Hepatocyte (in vitro differentiated cells): ENCODE measurements at regions not wholly inside any gene's neighbourhood (a gene's known extent, or its start where the extent isn't known, plus 50 kb on each side); places are given as distances from the start of the nearest gene placed in this dataset.
"Not testable (repeated sequence)": the region's sequence is repeated elsewhere in the genome, so short reads cannot be mapped to it uniquely, and the experiment has no call there.

Experiments
- DNase-seq: peaks from one replicate; pipeline ENCODE4 v3.0.0-alpha.2; 2016; ENCODE audit warnings: low spot score
- H2AFZ ChIP-seq: fragments of 200-600 bp; sonication (generic); 2 replicates; pipeline ENCODE4 v1.6.0; 2016; ENCODE audit warnings: antibody characterized with exemption, mild to moderate bottlenecking
- H3K27ac ChIP-seq: fragments of 200-600 bp; sonication (generic); 2 replicates; pipeline ENCODE4 v1.5.1; 2016; ENCODE audit warnings: mild to moderate bottlenecking
- H3K27me3 ChIP-seq: fragments of 200-600 bp; sonication (generic); 2 replicates; pipeline ENCODE4 v1.6.1; 2016
- H3K36me3 ChIP-seq: fragments of 200-600 bp; sonication (generic); replicated peaks from 2 replicates; pipeline ENCODE4 v1.5.1; 2016; ENCODE audit warnings: low read depth; ENCODE audit not compliant: insufficient read depth
- H3K4me1 ChIP-seq: fragments of 200-600 bp; sonication (generic); 2 replicates; pipeline ENCODE4 v1.5.1; 2016; ENCODE audit warnings: mild to moderate bottlenecking, moderate library complexity; ENCODE audit not compliant: insufficient read depth
- H3K4me2 ChIP-seq: fragments of 200-600 bp; sonication (generic); 2 replicates; pipeline ENCODE4 v1.6.0; 2016
- H3K4me3 ChIP-seq: fragments of 200-600 bp; sonication (generic); 2 replicates; pipeline ENCODE4 v1.5.1; 2016; ENCODE audit warnings: mild to moderate bottlenecking
- H3K79me2 ChIP-seq: fragments of 200-600 bp; sonication (generic); 2 replicates; pipeline ENCODE4 v1.6.0; 2017; ENCODE audit warnings: mild to moderate bottlenecking
- H3K9me2 ChIP-seq: fragments of 200-600 bp; sonication (generic); replicated peaks from 2 replicates; pipeline ENCODE4 v1.6.0; 2017; ENCODE audit warnings: mild to moderate bottlenecking; ENCODE audit not compliant: insufficient read depth
- H3K9me3 ChIP-seq: fragments of 200-600 bp; sonication (generic); 2 replicates; pipeline ENCODE4 v1.5.1; 2016; ENCODE audit warnings: low read depth, mild to moderate bottlenecking
- H4K20me1 ChIP-seq: fragments of 200-600 bp; sonication (generic); 2 replicates; pipeline ENCODE4 v1.6.0; 2016; ENCODE audit warnings: mild to moderate bottlenecking; ENCODE audit not compliant: insufficient read depth, poor library complexity, severe bottlenecking
- EZH2 ChIP-seq: fragments of 200-600 bp; sonication (generic); IDR thresholded peaks from 2 replicates; pipeline ENCODE4 v1.6.1; 2016; ENCODE audit warnings: antibody characterized with exemption, mild to moderate bottlenecking, borderline replicate concordance
- EZH2phosphoT487 ChIP-seq: fragments of 200-600 bp; sonication (generic); IDR thresholded peaks from one replicate; pipeline ENCODE4 v1.6.1; 2018; ENCODE audit warnings: antibody characterized with exemption, mild to moderate bottlenecking, low read depth, moderate library complexity; ENCODE audit not compliant: unreplicated experiment, severe bottlenecking
- WGBS: methylation state at CpG from one replicate; pipeline ENCODE4 v1.1.6; 2016; ENCODE audit warnings: low lambda C conversion rate; ENCODE audit errors: missing lambda C conversion rate; 5-methylcytosine and 5-hydroxymethylcytosine counted together
- TF ChIP-seq, protein P1 (sequence below): fragments of 200-600 bp; sonication (generic); IDR thresholded peaks from 2 replicates; pipeline ENCODE4 v1.5.1; 2016; ENCODE audit warnings: antibody characterized with exemption, mild to moderate bottlenecking; ENCODE audit not compliant: poor library complexity

DNA sequence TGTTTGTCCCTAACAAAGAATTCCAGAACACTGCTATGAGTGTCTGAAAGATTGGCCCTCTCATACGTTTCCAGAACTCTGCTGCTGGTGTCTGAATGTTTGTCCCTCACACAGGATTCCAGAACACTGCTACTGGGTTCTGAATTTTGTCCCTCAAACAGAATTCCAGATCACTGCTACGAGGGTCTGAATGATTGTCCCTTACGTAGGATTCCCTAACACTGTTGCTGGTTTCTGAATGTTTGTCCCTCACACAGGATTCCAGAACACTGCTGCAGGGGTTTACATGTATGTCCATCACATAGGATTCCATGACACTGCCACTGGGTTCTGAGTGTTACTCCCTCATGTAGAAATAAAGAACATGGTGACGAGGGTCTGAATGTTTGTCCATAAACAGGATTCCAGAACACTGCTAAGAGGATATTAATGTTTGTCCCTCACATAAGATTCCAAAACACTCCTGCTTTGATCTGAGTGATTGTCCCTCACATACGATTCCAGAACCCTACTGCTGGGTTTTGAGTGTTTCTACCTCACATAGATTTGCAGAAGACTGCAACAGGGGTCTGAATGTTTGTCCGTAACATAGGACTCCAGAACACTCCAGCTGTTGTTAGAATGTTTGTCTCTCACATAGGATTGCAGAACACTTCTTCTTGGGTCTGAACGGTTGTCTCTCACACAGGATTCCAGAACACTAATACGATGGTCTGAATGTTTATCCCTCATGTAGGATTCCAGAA is 214.4 kb downstream of the FOXD4L6 start:
- no peaks in the 10 kb centered on the region for H3K27me3 ChIP-seq
- peaks cover 52% of the 10 kb centered on the region for H3K9me3 ChIP-seq
- 59% methylated on average over 8 of the region's 8 CpGs for WGBS
- H3K9me2 ChIP-seq, result no peaks in the 10 kb centered on the region
- no peaks in the 10 kb centered on the region for H3K36me3 ChIP-seq
- no peaks in the 10 kb centered on the region for H3K79me2 ChIP-seq
- TF ChIP-seq EZH2phosphoT487, result no peak
- TF ChIP-seq, protein P1, sequence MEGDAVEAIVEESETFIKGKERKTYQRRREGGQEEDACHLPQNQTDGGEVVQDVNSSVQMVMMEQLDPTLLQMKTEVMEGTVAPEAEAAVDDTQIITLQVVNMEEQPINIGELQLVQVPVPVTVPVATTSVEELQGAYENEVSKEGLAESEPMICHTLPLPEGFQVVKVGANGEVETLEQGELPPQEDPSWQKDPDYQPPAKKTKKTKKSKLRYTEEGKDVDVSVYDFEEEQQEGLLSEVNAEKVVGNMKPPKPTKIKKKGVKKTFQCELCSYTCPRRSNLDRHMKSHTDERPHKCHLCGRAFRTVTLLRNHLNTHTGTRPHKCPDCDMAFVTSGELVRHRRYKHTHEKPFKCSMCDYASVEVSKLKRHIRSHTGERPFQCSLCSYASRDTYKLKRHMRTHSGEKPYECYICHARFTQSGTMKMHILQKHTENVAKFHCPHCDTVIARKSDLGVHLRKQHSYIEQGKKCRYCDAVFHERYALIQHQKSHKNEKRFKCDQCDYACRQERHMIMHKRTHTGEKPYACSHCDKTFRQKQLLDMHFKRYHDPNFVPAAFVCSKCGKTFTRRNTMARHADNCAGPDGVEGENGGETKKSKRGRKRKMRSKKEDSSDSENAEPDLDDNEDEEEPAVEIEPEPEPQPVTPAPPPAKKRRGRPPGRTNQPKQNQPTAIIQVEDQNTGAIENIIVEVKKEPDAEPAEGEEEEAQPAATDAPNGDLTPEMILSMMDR, result no peak
- no peak for TF ChIP-seq EZH2
- H2AFZ ChIP-seq, result no peak overlapping the region
- no peaks in the 10 kb centered on the region for H4K20me1 ChIP-seq
- no peak overlapping the region for H3K4me3 ChIP-seq
- H3K27ac ChIP-seq, result no peak overlapping the region
- H3K4me2 ChIP-seq, result no peak overlapping the region
- no peak for DNase-seq
- no peaks in the 10 kb centered on the region for H3K4me1 ChIP-seq

DNA sequence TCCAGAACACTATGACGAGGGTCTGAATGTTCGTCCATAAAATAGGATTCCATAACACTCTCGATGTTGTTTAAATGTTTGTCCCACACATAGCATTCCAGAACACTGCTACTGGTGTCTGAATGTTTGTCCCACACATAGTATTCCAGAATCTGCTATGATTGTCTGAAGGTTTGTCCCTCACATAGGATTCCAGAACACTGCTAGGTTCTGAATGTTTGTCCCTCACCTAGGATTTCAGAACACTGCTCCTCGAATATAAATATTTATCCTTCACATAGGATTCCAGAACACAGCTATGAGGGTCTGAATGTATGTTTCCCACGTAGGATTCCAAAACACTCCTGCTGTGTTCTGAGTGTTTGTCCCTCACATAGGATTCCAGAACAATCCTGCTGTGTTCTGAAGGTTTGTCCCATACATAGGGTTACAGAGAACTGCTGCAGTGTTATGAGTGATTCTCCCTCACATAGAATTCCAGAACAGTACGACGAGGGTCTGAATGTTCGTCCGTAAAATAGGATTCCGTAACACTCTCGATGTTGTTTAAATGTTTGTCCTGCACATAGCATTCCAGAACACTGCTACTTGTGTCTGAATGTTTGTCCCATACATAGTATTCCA is 215.3 kb downstream of the FOXD4L6 start:
- no peaks in the 10 kb centered on the region for H3K4me1 ChIP-seq
- H3K27ac ChIP-seq, result no peak overlapping the region
- H2AFZ ChIP-seq, result no peak overlapping the region
- no peak overlapping the region for H3K4me3 ChIP-seq
- no peak for TF ChIP-seq EZH2
- no peak for TF ChIP-seq EZH2phosphoT487
- TF ChIP-seq, protein P1, result no peak
- H3K4me2 ChIP-seq, result no peak overlapping the region
- no peaks in the 10 kb centered on the region for H3K79me2 ChIP-seq
- H3K9me2 ChIP-seq, result no peaks in the 10 kb centered on the region
- no peak for DNase-seq
- H3K27me3 ChIP-seq, result no peaks in the 10 kb centered on the region
- peaks cover 61% of the 10 kb centered on the region for H3K9me3 ChIP-seq
- no peaks in the 10 kb centered on the region for H4K20me1 ChIP-seq
- H3K36me3 ChIP-seq, result no peaks in the 10 kb centered on the region
- WGBS, result 57% methylated on average over 11 of the region's 11 CpGs

DNA sequence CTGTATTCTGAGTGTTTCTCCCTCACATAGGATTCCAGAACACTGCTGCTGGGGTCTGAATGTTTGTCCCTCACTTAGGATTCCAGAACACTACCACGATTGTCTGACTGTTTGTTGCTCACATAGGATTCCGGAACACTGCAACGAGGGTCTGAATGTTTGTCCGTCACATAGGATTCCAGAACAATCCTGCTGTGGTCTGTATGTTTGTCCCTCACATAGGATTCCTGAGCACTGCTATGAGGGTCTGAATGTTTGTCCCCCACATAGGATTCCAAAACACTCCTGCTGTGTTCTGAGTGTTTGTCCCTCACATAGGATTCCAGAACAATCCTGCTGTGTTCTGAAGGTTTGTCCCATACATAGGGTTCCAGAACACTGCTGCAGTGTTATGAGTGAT is 215.8 kb downstream of the FOXD4L6 start:
- peaks cover 67% of the 10 kb centered on the region for H3K9me3 ChIP-seq
- not testable (repeated sequence) for H2AFZ ChIP-seq, H3K36me3 ChIP-seq, H3K4me1 ChIP-seq, H3K9me2 ChIP-seq, H3K79me2 ChIP-seq, DNase-seq, H3K27me3 ChIP-seq, H3K4me3 ChIP-seq, H3K4me2 ChIP-seq, H4K20me1 ChIP-seq, H3K27ac ChIP-seq
- WGBS, result 70% methylated on average over 4 of the region's 4 CpGs

DNA sequence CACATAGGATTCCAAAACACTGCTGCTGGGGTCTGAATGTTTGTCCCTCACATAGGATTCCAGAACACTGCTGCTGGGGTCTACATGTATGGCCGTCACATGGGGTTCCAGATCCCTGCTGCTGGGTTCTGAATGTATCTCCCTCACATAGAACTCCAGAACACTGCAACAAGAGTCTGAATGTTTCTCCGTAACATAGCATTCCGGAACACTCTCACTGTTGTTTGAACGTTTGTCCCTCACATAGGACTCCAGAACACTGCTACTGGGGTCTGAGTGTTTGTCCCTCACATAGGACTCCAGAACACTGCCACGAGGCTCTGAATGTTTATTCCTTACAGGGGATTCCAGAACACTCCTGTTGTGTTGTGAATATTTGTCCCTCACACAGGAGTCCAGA is 216.8 kb downstream of the FOXD4L6 start:
- H3K79me2 ChIP-seq, result no peaks in the 10 kb centered on the region
- H3K4me1 ChIP-seq, result no peaks in the 10 kb centered on the region
- DNase-seq, result no peak
- no peaks in the 10 kb centered on the region for H4K20me1 ChIP-seq
- 64% methylated on average over 5 of the region's 5 CpGs for WGBS
- H3K9me2 ChIP-seq, result no peaks in the 10 kb centered on the region
- H3K27me3 ChIP-seq, result no peaks in the 10 kb centered on the region
- TF ChIP-seq EZH2 (no peak), EZH2phosphoT487 (no peak)
- TF ChIP-seq, protein P1, result no peak
- no peak overlapping the region for H3K4me2 ChIP-seq
- no peaks in the 10 kb centered on the region for H3K36me3 ChIP-seq
- no peak overlapping the region for H3K4me3 ChIP-seq
- no peak overlapping the region for H2AFZ ChIP-seq
- H3K9me3 ChIP-seq, result peaks cover 63% of the 10 kb centered on the region
- H3K27ac ChIP-seq, result no peak overlapping the region

DNA sequence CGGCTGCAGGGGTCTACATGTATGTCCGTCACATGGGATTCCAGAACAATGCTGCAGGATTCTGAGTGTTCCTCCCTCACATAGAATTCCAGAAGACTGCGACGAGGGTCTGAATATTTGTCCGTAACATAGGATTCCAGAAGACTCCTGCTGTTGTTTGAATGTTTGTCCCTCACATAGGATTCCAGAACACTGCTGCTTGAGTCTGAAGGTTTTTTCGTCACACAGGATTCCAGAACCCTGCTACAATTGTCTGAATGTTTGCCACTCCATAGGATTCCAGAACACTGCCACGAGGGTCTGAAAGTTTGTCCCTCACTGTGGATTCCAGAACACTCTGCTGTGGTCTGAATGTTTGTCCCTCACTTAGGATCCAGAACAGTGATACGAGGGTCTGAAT is 217.5 kb downstream of the FOXD4L6 start:
- H3K27me3 ChIP-seq, H3K79me2 ChIP-seq, H3K4me2 ChIP-seq, H4K20me1 ChIP-seq, DNase-seq, H3K36me3 ChIP-seq, H3K4me1 ChIP-seq, H3K9me2 ChIP-seq, H3K4me3 ChIP-seq, H2AFZ ChIP-seq, H3K27ac ChIP-seq: not testable (repeated sequence)
- 73% methylated on average over 8 of the region's 8 CpGs for WGBS
- H3K9me3 ChIP-seq, result peaks cover 61% of the 10 kb centered on the region
